NCI-H526 treated with DMSO at 0.1 percent for 48 hours (cell line): ENCODE measurements at regions not wholly inside any gene's neighbourhood (a gene's known extent, or its start where the extent isn't known, plus 50 kb on each side); places are given as distances from the start of the nearest gene placed in this dataset.

Source experiments
- DNase-seq: peaks from one replicate; lab custom pipeline; 2025; lab: John Stamatoyannopoulos, UW

- DNase-seq, result no peak
Measured at GRCh38 chr10:1788401-1788800, 51.1 kb upstream of the ADARB2 start.
